ENCODE measurements at regions not wholly inside any gene's neighbourhood (a gene's known extent, or its start where the extent isn't known, plus 50 kb on each side); places are given as distances from the start of the nearest gene placed in this dataset.

GRCh38 chr6:76817429-76817828 is 645.9 kb downstream of the HTR1B start:
- TF ChIP-seq REST (IDR thresholded peaks at IDR 0.05; ENCODE audit: insufficient read depth in 1 of 2, low read depth in 2 of 2, low read length in 1 of 2) (no peak), CTCF (IDR thresholded peaks at IDR 0.05) (no peak), SIN3A (IDR thresholded peaks at IDR 0.05; ENCODE audit: borderline replicate concordance, insufficient read depth, low read depth, low read length) (no peak), POLR2AphosphoS5 (IDR thresholded peaks at IDR 0.05; ENCODE audit: low read depth, low read length) (no peak), TCF7L2 (IDR thresholded peaks at IDR 0.05; ENCODE audit: low read depth, low read length) (no peak)

Data from Panc1 (cell line).